ENCODE measurements at regions not wholly inside any gene's neighbourhood (a gene's known extent, or its start where the extent isn't known, plus 50 kb on each side); places are given as distances from the start of the nearest gene placed in this dataset.

- 67% methylated on average over 1 of the region's 4 CpGs for WGBS (ENCODE audit: insufficient coverage)
- no peaks in the 10 kb centered on the region for H3K36me3 Mint-ChIP-seq
- no peaks in the 10 kb centered on the region for H3K9me3 ChIP-seq
- no peak overlapping the region for H3K27ac Mint-ChIP-seq
- H3K27me3 Mint-ChIP-seq = peaks cover 18 to 27% of the 10 kb centered on the region in 2 donors
- no peak for DNase-seq
- ATAC-seq (replicated peaks in 1 of 4) = no peak
- POLR2A ChIA-PET = no interaction called here
- H3K27me3 ChIP-seq (replicated peaks in 1 of 2; ENCODE audit: control insufficient read depth in 2 of 2, extremely low read depth in 1 of 2, insufficient read depth in 2 of 2, low read length in 1 of 2) = peaks cover 0 to 17% of the 10 kb centered on the region in 2 experiments
- H3K9me3 Mint-ChIP-seq = no peaks in the 10 kb centered on the region
- CTCF ChIA-PET = no interaction called here
- no peak overlapping the region for H3K4me3 ChIP-seq (ENCODE audit: control insufficient read depth in 1 of 2, extremely low read depth in 1 of 2, low read length in 1 of 2)
- no peak overlapping the region for H3K4me3 Mint-ChIP-seq
- no peaks in the 10 kb centered on the region for H3K4me1 ChIP-seq (ENCODE audit: control insufficient read depth in 1 of 2, extremely low read depth in 1 of 2, insufficient read depth in 2 of 2, low read length in 2 of 2)
- H3K36me3 ChIP-seq (ENCODE audit: control insufficient read depth in 2 of 2, extremely low read depth in 1 of 2, insufficient read depth in 1 of 2, low read length in 1 of 2) = no peaks in the 10 kb centered on the region
- no peaks in the 10 kb centered on the region for H3K4me1 Mint-ChIP-seq
- no peak overlapping the region for H3K27ac ChIP-seq (ENCODE audit: low read length)
Observed at GRCh38 chr5:10825897-10826644, 65.0 kb upstream of the DAP start.

- H3K27ac ChIP-seq (ENCODE audit: low read length) = no peak overlapping the region
- CTCF ChIA-PET = no interaction called here
- POLR2A ChIA-PET = no interaction called here
- H3K27me3 ChIP-seq (replicated peaks in 1 of 2; ENCODE audit: control insufficient read depth in 2 of 2, extremely low read depth in 1 of 2, insufficient read depth in 2 of 2, low read length in 1 of 2) = peaks cover 0 to 12% of the 10 kb centered on the region in 2 experiments
- H3K9me3 ChIP-seq = no peaks in the 10 kb centered on the region
- H3K4me1 ChIP-seq (ENCODE audit: control insufficient read depth in 1 of 2, extremely low read depth in 1 of 2, insufficient read depth in 2 of 2, low read length in 2 of 2) = no peaks in the 10 kb centered on the region
- Mint-ChIP-seq H3K27ac (no peak overlapping the region), H3K4me1 (no peaks in the 10 kb centered on the region), H3K4me3 (no peak overlapping the region), H3K27me3 (peaks cover 25 to 33% of the 10 kb centered on the region in 2 donors), H3K36me3 (peaks cover 7% of the 10 kb centered on the region), H3K9me3 (peaks cover 5 to 13% (median 11%) of the 10 kb centered on the region in 3 donors)
- WGBS (ENCODE audit: insufficient coverage) = 100% methylated on average over 1 of the region's 1 CpG
- DNase-seq = no peak
- no peaks in the 10 kb centered on the region for H3K36me3 ChIP-seq (ENCODE audit: control insufficient read depth in 2 of 2, extremely low read depth in 1 of 2, insufficient read depth in 1 of 2, low read length in 1 of 2)
- no peak overlapping the region for H3K4me3 ChIP-seq (ENCODE audit: control insufficient read depth in 1 of 2, extremely low read depth in 1 of 2, low read length in 1 of 2)
- no peak for ATAC-seq (replicated peaks in 1 of 4)
Observed at GRCh38 chr5:10812218-10812617, 51.2 kb upstream of the DAP start.
